ENCODE measurements at regions not wholly inside any gene's neighbourhood (a gene's known extent, or its start where the extent isn't known, plus 50 kb on each side); places are given as distances from the start of the nearest gene placed in this dataset.

- H3K27me3 ChIP-seq = no peaks in the 10 kb centered on the region
- DNase-seq (ENCODE audit: low spot score) = no peak
- H3K9me3 ChIP-seq = no peaks in the 10 kb centered on the region
- peaks cover 0 to 6% of the 10 kb centered on the region in 2 donors for H3K4me1 ChIP-seq
- peak overlapping the region in 1 of 2 donors; percentile 25 for H3K4me3 ChIP-seq
- peak overlapping the region; percentile 20 to 55 for H3K27ac ChIP-seq
- TF ChIP-seq CTCF (IDR thresholded peaks at IDR 0.05) = no peak
- no peaks in the 10 kb centered on the region for H3K36me3 ChIP-seq
Measured at GRCh38 chr16:73166947-73167550, 119.1 kb upstream of the ZFHX3 start.

GRCh38 chr16:73166441-73166851 lies 118.5 kb upstream of the ZFHX3 start:
- peak overlapping the region; percentile 20 to 55 for H3K27ac ChIP-seq
- H3K36me3 ChIP-seq = no peaks in the 10 kb centered on the region
- no peaks in the 10 kb centered on the region for H3K9me3 ChIP-seq
- DNase-seq (ENCODE audit: low spot score) = no peak
- no peaks in the 10 kb centered on the region for H3K27me3 ChIP-seq
- peaks cover 0 to 6% of the 10 kb centered on the region in 2 donors for H3K4me1 ChIP-seq
- peak overlapping the region in 1 of 2 donors; percentile 25 for H3K4me3 ChIP-seq
- TF ChIP-seq CTCF (IDR thresholded peaks at IDR 0.05) = no peak

GRCh38 chr16:73163238-73163815 lies 115.4 kb upstream of the ZFHX3 start:
- DNase-seq (ENCODE audit: low spot score) = no peak
- no peak for TF ChIP-seq CTCF (IDR thresholded peaks at IDR 0.05)
- Histone ChIP-seq H3K27me3 (no peaks in the 10 kb centered on the region), H3K9me3 (peaks cover 0 to 6% of the 10 kb centered on the region in 2 donors), H3K36me3 (no peaks in the 10 kb centered on the region), H3K4me1 (no peaks in the 10 kb centered on the region), H3K27ac (no peak overlapping the region), H3K4me3 (no peak overlapping the region)

GRCh38 chr16:73161977-73162376 lies 114.0 kb upstream of the ZFHX3 start:
- Histone ChIP-seq H3K9me3 (peaks cover 0 to 8% of the 10 kb centered on the region in 2 donors), H3K36me3 (no peaks in the 10 kb centered on the region), H3K4me1 (no peaks in the 10 kb centered on the region), H3K4me3 (no peak overlapping the region), H3K27ac (no peak overlapping the region), H3K27me3 (no peaks in the 10 kb centered on the region)
- no peak for DNase-seq (ENCODE audit: low spot score)
- no peak for TF ChIP-seq CTCF (IDR thresholded peaks at IDR 0.05)

GRCh38 chr16:73159296-73159695 lies 111.4 kb upstream of the ZFHX3 start:
- DNase-seq (ENCODE audit: low spot score) = no peak

More at GRCh38 chr16:73159296-73159695, 111.4 kb upstream of the ZFHX3 start:
- peaks cover 0 to 8% of the 10 kb centered on the region in 2 donors for H3K9me3 ChIP-seq
- no peaks in the 10 kb centered on the region for H3K36me3 ChIP-seq
- H3K27me3 ChIP-seq = no peaks in the 10 kb centered on the region
- no peaks in the 10 kb centered on the region for H3K4me1 ChIP-seq
- no peak overlapping the region for H3K27ac ChIP-seq
- H3K4me3 ChIP-seq = no peak overlapping the region
- TF ChIP-seq CTCF (IDR thresholded peaks at IDR 0.05) = no peak
